Posterior cingulate gyrus (tissue), 11 donors: ENCODE measurements at regions not wholly inside any gene's neighbourhood (a gene's known extent, or its start where the extent isn't known, plus 50 kb on each side); places are given as distances from the start of the nearest gene placed in this dataset.

Source experiments
- DNase-seq, 10 donors: peaks; one replicate each; pipeline versions ENCODE4 v3.0.0 to v3.0.0-alpha.2; 2020 to 2021; ENCODE audit warnings: mixed read lengths in 3 of 10
- intact Hi-C: fragments of 100-400 bp; cut with DNase I; formaldehyde crosslinking; loops from one replicate; pipeline ENCODE4 v1.15.1; 2023

GRCh38 chr1:168782559-168783116, 53.6 kb upstream of the DPT start:
- DNase-seq, result no peak
- intact Hi-C loops, result no loop called here

DNA sequence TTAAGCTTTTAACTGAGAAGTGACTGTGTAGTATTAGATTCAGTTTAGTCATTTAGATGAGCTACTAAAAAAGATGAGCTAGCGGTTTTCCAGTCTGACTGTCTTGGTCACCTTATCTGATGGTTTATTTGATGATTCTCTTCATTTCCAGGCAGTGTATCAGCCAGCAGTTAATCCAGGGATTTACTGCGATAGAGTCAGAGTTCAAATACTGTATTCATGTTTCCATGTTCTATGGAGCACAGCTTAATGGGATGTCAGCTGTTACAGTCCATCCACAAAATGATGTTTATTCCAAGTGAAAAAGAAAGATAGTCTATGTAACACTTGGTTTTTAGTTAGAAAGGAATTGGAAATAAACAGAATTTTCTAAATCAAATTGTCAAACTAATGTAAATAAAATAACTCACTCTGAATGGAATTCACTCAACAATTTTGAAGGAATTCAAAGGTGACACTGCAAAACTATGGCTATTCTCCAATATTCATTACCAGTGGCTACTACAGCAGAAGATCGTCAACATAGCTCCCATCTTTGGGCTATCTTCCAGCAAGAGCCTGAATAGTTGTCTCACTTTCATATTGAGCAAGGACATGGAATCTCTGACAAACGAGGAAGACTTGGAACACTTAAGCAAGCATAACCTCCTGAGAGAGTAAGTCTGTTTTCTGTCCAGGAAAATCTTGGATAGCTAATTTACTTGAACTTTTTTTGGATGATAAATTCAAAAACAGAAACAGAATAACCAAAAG, 54.6 kb upstream of the DPT start:
- DNase-seq, result no peak
- intact Hi-C loops, result no loop called here

DNA sequence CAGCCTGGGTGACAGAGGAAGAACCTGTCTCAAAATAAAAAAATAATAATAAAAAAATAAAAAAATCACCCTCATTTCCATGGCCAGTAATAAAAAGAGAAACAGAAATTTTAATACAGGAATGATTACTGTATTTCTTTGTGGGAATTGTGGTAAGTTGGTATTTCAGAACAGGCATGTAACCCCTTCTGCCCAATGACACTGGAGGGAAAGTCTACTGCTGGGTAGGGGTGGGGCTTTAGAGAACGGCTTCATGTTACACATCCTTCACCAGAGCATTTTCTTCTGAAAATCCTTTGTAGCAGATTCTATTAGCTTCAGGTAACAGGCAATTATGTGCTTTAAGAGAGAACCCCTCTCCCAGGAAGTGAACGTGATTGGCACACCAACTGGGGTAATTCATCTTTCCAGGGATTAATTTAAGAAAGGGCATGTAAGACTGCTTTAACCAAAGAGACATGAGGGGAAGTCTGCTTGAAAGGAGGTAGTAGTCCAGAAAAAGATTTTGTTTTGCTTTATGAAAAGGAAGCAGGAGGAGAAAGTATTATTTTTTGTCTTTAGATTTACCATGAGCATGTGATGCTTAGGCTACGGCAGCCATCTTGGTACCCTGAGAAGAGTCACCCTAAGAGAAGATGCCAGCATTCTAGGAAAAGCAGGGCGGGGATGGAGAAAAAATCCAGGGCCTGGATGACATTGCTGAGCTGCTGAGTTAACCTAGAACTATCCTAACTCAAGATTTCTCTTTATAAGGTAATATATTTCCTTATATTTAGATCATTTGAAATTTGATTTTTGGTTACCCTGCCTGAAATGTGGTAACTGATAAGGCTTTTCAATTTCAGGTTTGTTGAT, 57.7 kb upstream of the DPT start:
- DNase-seq, result no peak
- intact Hi-C loops, result no loop called here

GRCh38 chr1:168788258-168788657, 59.3 kb upstream of the DPT start:
- intact Hi-C loops, result no loop called here
- DNase-seq, result no peak

- intact Hi-C loops, result no loop called here
- DNase-seq, result no peak
Observed at GRCh38 chr1:168789501-168789900, 60.5 kb upstream of the DPT start.

- no peak for DNase-seq
- intact Hi-C loops, result no loop called here
Observed at GRCh38 chr1:168792142-168792541, 63.1 kb upstream of the DPT start.

- no peak for DNase-seq
- intact Hi-C loops, result no loop called here
Observed at GRCh38 chr1:168792592-168793125, 63.7 kb upstream of the DPT start.

DNA sequence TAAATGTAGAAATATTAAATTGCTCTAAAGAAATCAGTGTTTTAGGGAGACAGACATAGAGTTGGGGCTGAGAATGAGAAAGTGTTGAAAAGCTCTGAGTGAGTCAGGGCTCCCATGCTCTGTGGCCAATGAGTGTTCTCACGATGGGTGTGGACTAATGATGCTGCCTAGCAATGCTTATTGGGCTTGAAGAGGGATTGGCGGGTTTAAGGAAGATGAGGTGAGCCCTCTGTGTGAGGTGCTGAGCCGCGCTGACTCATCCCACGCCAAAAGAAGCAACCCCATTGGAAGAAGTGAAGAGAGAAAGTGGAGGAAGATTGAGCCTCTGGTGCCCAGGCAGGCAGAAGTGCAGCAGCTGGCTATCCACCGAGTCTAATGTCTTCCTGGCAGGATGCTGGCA, 65.1 kb upstream of the DPT start:
- intact Hi-C loops, result no loop called here

GRCh38 chr1:168795681-168796080, 66.7 kb upstream of the DPT start:
- intact Hi-C loops, result no loop called here
- no peak for DNase-seq

More for the DNA sequence above, 65.1 kb upstream of the DPT start:
- DNase-seq, result peak in 1 of 10 donors; percentile 38

DNA sequence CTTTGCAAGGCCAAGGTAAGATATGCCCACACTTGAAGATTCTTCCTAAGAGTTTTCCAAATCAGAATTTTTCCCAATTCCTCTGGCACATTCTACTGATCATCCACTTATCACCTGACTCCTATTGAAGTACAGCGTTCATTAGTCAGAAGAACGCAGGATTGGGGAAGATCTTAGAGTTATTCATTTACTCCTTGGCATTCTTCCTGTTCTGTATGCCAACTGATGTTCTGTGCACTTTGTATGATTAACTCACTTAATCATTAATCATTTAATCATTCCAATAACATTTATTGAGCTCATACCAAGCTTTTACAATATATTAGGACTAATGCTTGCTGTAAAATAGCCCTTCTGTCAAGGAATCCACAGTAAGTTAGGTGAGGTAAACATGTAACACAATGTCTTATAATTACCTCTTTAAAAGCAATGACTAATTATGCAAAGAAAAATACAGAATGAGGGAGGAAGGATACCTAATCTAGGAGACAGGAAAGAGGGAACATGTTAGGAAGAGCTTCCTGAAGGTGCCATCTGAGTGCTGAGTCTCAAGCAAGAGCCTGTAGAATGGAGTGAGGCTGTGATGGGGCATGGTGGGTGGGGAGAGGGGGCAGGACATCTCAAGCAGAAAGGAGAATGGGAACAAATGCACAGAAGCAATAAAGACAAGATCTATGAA, 71.1 kb upstream of the DPT start:
- DNase-seq, result no peak
- intact Hi-C loops, result no loop called here

GRCh38 chr1:168801032-168801745, 72.2 kb upstream of the DPT start:
- DNase-seq, result no peak
- intact Hi-C loops, result no loop called here

DNA sequence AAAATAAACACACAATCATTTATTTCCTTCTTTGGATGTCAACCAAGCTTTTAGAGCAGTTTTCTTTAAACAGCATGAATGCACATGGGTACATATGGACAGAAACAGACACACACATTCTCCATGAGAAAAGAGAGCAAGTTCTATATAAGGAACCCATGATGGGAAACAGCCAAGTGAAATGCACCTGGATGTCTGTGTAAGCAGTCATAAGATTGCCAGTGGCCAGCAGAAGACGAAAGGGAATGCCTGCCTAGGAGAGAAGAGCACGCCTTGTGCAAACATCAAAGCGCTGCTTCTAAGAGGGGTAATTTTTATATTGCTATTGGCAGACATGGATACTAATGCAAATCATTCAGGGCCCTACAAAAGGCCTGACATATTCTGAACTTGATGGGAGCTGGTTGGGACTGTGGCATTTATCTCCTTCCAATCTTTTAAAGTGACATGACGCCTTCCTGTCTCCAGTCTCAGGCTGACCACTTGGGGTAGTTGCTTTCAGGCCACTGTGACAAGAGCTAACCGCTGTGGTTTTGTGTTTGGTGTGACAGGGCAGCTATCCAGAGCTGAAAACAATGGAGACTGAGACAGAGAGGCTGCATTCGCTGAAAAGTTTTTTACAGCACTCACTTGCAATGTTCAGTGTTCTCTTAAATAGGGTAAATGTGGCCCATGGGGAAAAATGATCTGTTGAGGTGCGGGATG, 75.0 kb upstream of the DPT start:
- DNase-seq, result peak in 4 of 10 donors; percentile 13 to 48 (median 34)
- intact Hi-C loops, result no loop called here

DNA sequence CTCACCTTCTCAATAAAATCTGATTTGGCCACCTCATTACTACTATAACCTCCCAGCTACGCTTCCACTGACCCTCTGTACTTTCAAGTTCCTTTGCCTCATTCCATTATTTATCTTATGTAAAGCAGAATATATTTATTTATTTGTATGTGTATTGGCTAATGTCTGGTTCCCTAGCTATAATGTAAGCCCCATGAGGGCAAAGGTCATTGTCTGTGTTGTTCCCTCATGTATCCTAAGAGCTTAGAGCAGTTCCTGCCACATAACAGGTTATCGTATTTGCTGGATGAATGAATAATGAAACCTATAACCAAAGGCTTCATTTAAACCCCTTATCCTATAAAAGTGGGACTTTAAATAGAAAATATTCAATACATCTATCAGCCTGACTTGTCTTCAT, 77.9 kb upstream of the DPT start:
- no peak for DNase-seq
- intact Hi-C loops, result no loop called here

DNA sequence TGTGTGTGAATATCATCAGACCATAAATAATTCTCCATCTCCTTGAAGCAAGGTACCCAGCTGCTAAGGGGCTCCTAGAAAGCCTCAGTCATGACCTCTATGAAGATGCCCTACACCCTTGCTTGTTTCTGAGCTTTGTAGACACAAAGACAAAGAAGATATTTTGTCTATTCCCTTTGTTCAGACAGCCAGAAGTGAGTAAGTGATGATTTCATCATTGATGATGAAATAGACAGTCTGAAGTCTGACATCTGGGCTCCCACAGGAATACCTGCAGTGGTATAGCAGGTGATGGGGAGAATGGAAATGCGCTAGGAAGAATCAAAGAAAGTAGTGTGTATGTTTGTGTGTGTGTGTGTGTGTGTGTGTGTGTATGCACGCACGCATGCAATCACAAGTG, 82.2 kb upstream of the DPT start:
- intact Hi-C loops, result no loop called here

GRCh38 chr1:168819668-168820067, 90.7 kb upstream of the DPT start:
- intact Hi-C loops, result no loop called here
- no peak for DNase-seq

More for the DNA sequence above, 82.2 kb upstream of the DPT start:
- no peak for DNase-seq

GRCh38 chr1:168821434-168821833, 92.4 kb upstream of the DPT start:
- intact Hi-C loops, result no loop called here
- DNase-seq, result no peak

- intact Hi-C loops, result no loop called here
- no peak for DNase-seq
Observed at GRCh38 chr1:168822911-168823310, 93.9 kb upstream of the DPT start.

- no peak for DNase-seq
- intact Hi-C loops, result no loop called here
Observed at GRCh38 chr1:168823988-168824387, 95.0 kb upstream of the DPT start.

GRCh38 chr1:168824418-168825065, 95.5 kb upstream of the DPT start:
- DNase-seq, result no peak
- intact Hi-C loops, result no loop called here
